GM19328 (cell line): ENCODE measurements at regions not wholly inside any gene's neighbourhood (a gene's known extent, or its start where the extent isn't known, plus 50 kb on each side); places are given as distances from the start of the nearest gene placed in this dataset.
"Not testable (repeated sequence)": the region's sequence is repeated elsewhere in the genome, so short reads cannot be mapped to it uniquely, and the experiment has no call there.

Experiments used
- ATAC-seq: cut with Tn5 transposase; IDR thresholded peaks from one replicate; pipeline ENCODE4 v1.9.1; 2021; ENCODE audit warnings: mild to moderate bottlenecking, moderate library complexity; ENCODE audit not compliant: unreplicated experiment

GRCh38 chr14:105620865-105621471 lies 94.6 kb downstream of the TMEM121 start:
- not testable (repeated sequence) for ATAC-seq

GRCh38 chr14:105621479-105622328 lies 95.3 kb downstream of the TMEM121 start:
- not testable (repeated sequence) for ATAC-seq

- ATAC-seq: no peak
Observed at GRCh38 chr14:105622329-105622955, 96.1 kb downstream of the TMEM121 start.

- ATAC-seq: not testable (repeated sequence)
Observed at GRCh38 chr14:105623178-105623577, 96.8 kb downstream of the TMEM121 start.

- not testable (repeated sequence) for ATAC-seq
Observed at GRCh38 chr14:105624346-105624745, 98.0 kb downstream of the TMEM121 start.

GRCh38 chr14:105624749-105625434 lies 98.5 kb downstream of the TMEM121 start:
- ATAC-seq: not testable (repeated sequence)

GRCh38 chr14:105625448-105625847 lies 99.1 kb downstream of the TMEM121 start:
- not testable (repeated sequence) for ATAC-seq

- ATAC-seq: not testable (repeated sequence)
Observed at GRCh38 chr14:105626111-105626510, 99.7 kb downstream of the TMEM121 start.

GRCh38 chr14:105626651-105627050 lies 100.3 kb downstream of the TMEM121 start:
- ATAC-seq: not testable (repeated sequence)

- not testable (repeated sequence) for ATAC-seq
Observed at GRCh38 chr14:105627287-105627686, 100.9 kb downstream of the TMEM121 start.

GRCh38 chr14:105627701-105628100 lies 101.3 kb downstream of the TMEM121 start:
- ATAC-seq: no peak

- ATAC-seq: not testable (repeated sequence)
Observed at GRCh38 chr14:105628126-105628525, 101.7 kb downstream of the TMEM121 start.

- not testable (repeated sequence) for ATAC-seq
Observed at GRCh38 chr14:105628531-105629067, 102.2 kb downstream of the TMEM121 start.

- not testable (repeated sequence) for ATAC-seq
Observed at GRCh38 chr14:105629091-105629885, 102.9 kb downstream of the TMEM121 start.

- no peak for ATAC-seq
Observed at GRCh38 chr14:105629886-105630215, 103.5 kb downstream of the TMEM121 start.

GRCh38 chr14:105630293-105630934 lies 104.0 kb downstream of the TMEM121 start:
- not testable (repeated sequence) for ATAC-seq

GRCh38 chr14:105630935-105631779 lies 104.8 kb downstream of the TMEM121 start:
- ATAC-seq: not testable (repeated sequence)

- ATAC-seq: no peak
Observed at GRCh38 chr14:105632010-105632409, 105.6 kb downstream of the TMEM121 start.

- ATAC-seq: not testable (repeated sequence)
Observed at GRCh38 chr14:105633596-105633995, 107.2 kb downstream of the TMEM121 start.
